PC-3 (cell line): ENCODE measurements at regions not wholly inside any gene's neighbourhood (a gene's known extent, or its start where the extent isn't known, plus 50 kb on each side); places are given as distances from the start of the nearest gene placed in this dataset.
"Not testable (repeated sequence)": the region's sequence is repeated elsewhere in the genome, so short reads cannot be mapped to it uniquely, and the experiment has no call there.

ENCODE experiments used
- ATAC-seq: fragments of 200-7000 bp; cut with Tn5 transposase; 2 replicates; pipeline ENCODE4 v1.9.1; 2020; ENCODE audit warnings: mild to moderate bottlenecking, moderate library complexity
- BruUV-seq: library from RNA; stranded (reverse); fragments of 400-500 nt; replicated peaks from 2 replicates; lab custom pipeline; 2021; lab: Mats Ljungman, UMichigan
- CTCF ChIA-PET: fragments of 300-600 bp; sonication (Branson Sonifier 250); formaldehyde crosslinking; loops from one replicate; lab custom pipeline; 2022; ENCODE audit warnings: antibody characterized with exemption; lab: Charles Lee
- POLR2A ChIA-PET: fragments of 300-600 bp; sonication (Branson Sonifier 250); formaldehyde crosslinking; loops from one replicate; lab custom pipeline; 2022; ENCODE audit warnings: antibody characterized with exemption; ENCODE audit not compliant: unreplicated experiment; lab: Charles Lee
- DNase-seq: peaks from one replicate; pipeline ENCODE4 v3.0.0-alpha.2; 2015
- H2AFZ ChIP-seq: fragments of 300-600 bp; sonication (generic); 2 replicates; pipeline ENCODE4 v1.6.0; 2016; ENCODE audit warnings: antibody characterized with exemption, low read length
- H3F3A ChIP-seq: fragments of 300-600 bp; sonication (generic); one replicate; pipeline ENCODE4 v1.6.0; 2017; ENCODE audit warnings: antibody characterized with exemption, low read length, control low read depth, mild to moderate bottlenecking; ENCODE audit not compliant: unreplicated experiment
- H3K27ac ChIP-seq: fragments of 300-600 bp; sonication (generic); 2 replicates; pipeline ENCODE4 v1.5.1; 2016; ENCODE audit warnings: mild to moderate bottlenecking, low read length
- H3K27me3 ChIP-seq: fragments of 300-600 bp; sonication (generic); 2 replicates; pipeline ENCODE4 v1.6.1; 2016; ENCODE audit warnings: low read length, mixed read lengths
- H3K36me3 ChIP-seq: fragments of 300-600 bp; sonication (generic); 2 replicates; pipeline ENCODE4 v1.6.1; 2016; ENCODE audit warnings: low read depth, mixed run types, low read length, mixed read lengths
- H3K4me1 ChIP-seq: fragments of 300-600 bp; sonication (generic); 2 replicates; pipeline ENCODE4 v1.5.1; 2016; ENCODE audit warnings: low read length; ENCODE audit not compliant: insufficient read depth
- H3K4me2 ChIP-seq: fragments of 300-600 bp; sonication (generic); 2 replicates; pipeline ENCODE4 v1.6.0; 2016; ENCODE audit warnings: low read length
- H3K4me3 ChIP-seq: fragments of 300-600 bp; sonication (generic); 2 replicates; pipeline ENCODE4 v1.5.1; 2016; ENCODE audit warnings: mild to moderate bottlenecking, low read length, mixed read lengths
- H3K79me2 ChIP-seq: fragments of 300-600 bp; sonication (generic); 2 replicates; pipeline ENCODE4 v1.6.1; 2017; ENCODE audit warnings: low read length, mixed read lengths
- H3K9ac ChIP-seq: fragments of 300-600 bp; sonication (generic); 2 replicates; pipeline ENCODE4 v1.6.0; 2016; ENCODE audit warnings: mild to moderate bottlenecking, low read length
- H3K9me2 ChIP-seq: fragments of 300-600 bp; sonication (generic); replicated peaks from 2 replicates; pipeline ENCODE4 v1.6.1; 2016; ENCODE audit warnings: mixed run types, low read length, mixed read lengths
- H3K9me3 ChIP-seq: fragments of 300-600 bp; sonication (generic); 2 replicates; pipeline ENCODE4 v1.6.1; 2016; ENCODE audit warnings: low read length, mixed read lengths
- H4K20me1 ChIP-seq: fragments of 300-600 bp; sonication (generic); 2 replicates; pipeline ENCODE4 v1.6.1; 2016; ENCODE audit warnings: low read length, mixed read lengths
- CTCF ChIP-seq: fragments of 300-600 bp; sonication (generic); conservative IDR thresholded peaks from 2 replicates; pipeline ENCODE4 v1.5.1; 2017; ENCODE audit warnings: antibody characterized with exemption, low read depth, mild to moderate bottlenecking, low read length
- EZH2 ChIP-seq: fragments of 300-600 bp; sonication (generic); IDR thresholded peaks from one replicate; pipeline ENCODE4 v1.6.1; 2017; ENCODE audit warnings: antibody characterized with exemption, mild to moderate bottlenecking, low read length; ENCODE audit not compliant: unreplicated experiment
- EZH2phosphoT487 ChIP-seq: fragments of 300-600 bp; sonication (generic); IDR thresholded peaks from 2 replicates; pipeline ENCODE4 v1.6.1; 2018; ENCODE audit warnings: mild to moderate bottlenecking, antibody characterized with exemption, low read length, borderline replicate concordance
- intact Hi-C: fragments of 100-400 bp; cut with micrococcal nuclease; formaldehyde crosslinking; loops from 2 replicates; pipeline ENCODE4 v1.9.0; 2023

DNA sequence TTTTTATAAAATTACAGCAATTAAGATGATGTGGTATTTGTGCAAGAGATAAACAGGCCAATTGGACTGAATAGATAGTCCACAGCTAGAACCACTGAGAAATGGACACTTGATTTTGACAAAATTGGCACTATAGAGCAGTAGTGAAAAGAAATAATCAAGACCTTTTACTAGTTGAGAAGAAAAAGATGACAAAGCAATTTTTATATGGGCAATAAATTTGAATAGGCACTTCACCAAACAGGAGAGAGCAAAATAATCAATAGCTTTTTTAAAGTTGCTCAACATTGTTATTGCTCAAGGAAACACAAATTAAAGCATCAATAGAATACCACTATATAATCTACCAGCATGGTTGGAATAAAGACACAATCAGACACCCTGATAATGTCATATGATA is 193.5 kb upstream of the FTMT start:
- no peaks in the 10 kb centered on the region for H4K20me1 ChIP-seq
- no peak overlapping the region for H3K4me2 ChIP-seq
- no peaks in the 10 kb centered on the region for H3F3A ChIP-seq
- no peak overlapping the region for H3K4me3 ChIP-seq
- intact Hi-C loops: no loop called here
- no peaks in the 10 kb centered on the region for H3K27me3 ChIP-seq
- H2AFZ ChIP-seq: no peak overlapping the region
- H3K9me3 ChIP-seq: no peaks in the 10 kb centered on the region
- H3K9me2 ChIP-seq: no peaks in the 10 kb centered on the region
- H3K27ac ChIP-seq: no peak overlapping the region
- H3K36me3 ChIP-seq: no peaks in the 10 kb centered on the region
- DNase-seq: no peak
- no peaks in the 10 kb centered on the region for H3K4me1 ChIP-seq
- ChIA-PET POLR2A (no interaction called here), CTCF (no interaction called here)
- ATAC-seq: no peak
- no peaks in the 10 kb centered on the region for H3K79me2 ChIP-seq
- BruUV-seq: no TSS peak
- no peak overlapping the region for H3K9ac ChIP-seq
- no peak for TF ChIP-seq EZH2phosphoT487

DNA sequence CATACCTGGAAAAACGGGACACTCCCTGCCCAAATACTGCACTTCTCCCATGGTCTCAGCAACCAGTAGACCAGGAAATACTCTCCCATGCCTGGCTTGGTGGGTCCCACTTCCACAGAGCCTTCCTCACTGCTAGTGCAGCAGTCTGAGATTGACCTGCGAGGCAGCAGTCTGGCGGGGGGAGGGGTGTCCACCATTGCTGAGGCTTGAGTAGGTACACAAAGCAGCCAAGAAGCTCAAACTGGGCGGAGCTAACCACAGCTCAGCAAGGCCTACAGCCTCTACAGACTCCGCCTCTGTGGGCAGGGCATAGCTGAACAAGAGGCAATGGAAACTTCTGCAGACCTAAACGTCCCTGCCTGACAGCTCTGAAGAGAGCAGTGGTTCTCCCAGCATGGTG is 191.5 kb upstream of the FTMT start:
- ChIA-PET CTCF (no interaction called here), POLR2A (no interaction called here)
- Histone ChIP-seq H3K4me2 (no peak overlapping the region), H3K27ac (no peak overlapping the region), H3K9ac (no peak overlapping the region), H2AFZ (no peak overlapping the region), H3K27me3 (no peaks in the 10 kb centered on the region), H3K36me3 (no peaks in the 10 kb centered on the region), H3K9me3 (no peaks in the 10 kb centered on the region), H3K9me2 (no peaks in the 10 kb centered on the region), H3F3A (no peaks in the 10 kb centered on the region), H3K4me3 (no peak overlapping the region), H4K20me1 (no peaks in the 10 kb centered on the region), H3K79me2 (no peaks in the 10 kb centered on the region), H3K4me1 (no peaks in the 10 kb centered on the region)
- BruUV-seq: no TSS peak
- TF ChIP-seq EZH2phosphoT487 (no peak), EZH2 (no peak), CTCF (no peak)
- ATAC-seq: no peak
- no peak for DNase-seq
- intact Hi-C loops: no loop called here

DNA sequence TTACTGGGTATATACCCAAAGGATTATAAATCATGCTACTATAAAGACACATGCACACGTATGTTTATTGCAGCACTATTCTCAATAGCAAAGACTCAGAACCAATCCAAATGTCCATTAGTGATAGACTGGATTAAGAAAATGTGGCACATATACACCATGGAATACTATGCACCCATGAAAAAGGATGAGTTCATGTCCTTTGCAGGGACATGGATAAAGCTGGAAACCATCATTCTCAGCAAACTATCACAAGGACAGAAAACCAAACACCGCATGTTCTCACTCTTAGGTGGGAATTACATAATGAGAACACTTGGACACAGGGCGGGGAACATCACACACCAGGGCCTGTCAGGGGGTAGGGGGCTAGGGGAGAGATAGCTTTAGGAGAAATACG is 186.1 kb upstream of the FTMT start:
- H3K4me3 ChIP-seq, H3F3A ChIP-seq, POLR2A ChIA-PET, DNase-seq, H3K9ac ChIP-seq, CTCF ChIA-PET, H3K4me1 ChIP-seq, H3K9me3 ChIP-seq, H3K79me2 ChIP-seq, H3K36me3 ChIP-seq, BruUV-seq, H3K27ac ChIP-seq, H3K27me3 ChIP-seq, intact Hi-C loops, H3K4me2 ChIP-seq, H4K20me1 ChIP-seq, H2AFZ ChIP-seq, H3K9me2 ChIP-seq, ATAC-seq: not testable (repeated sequence)

- H4K20me1 ChIP-seq: no peaks in the 10 kb centered on the region
- no TSS peak for BruUV-seq
- intact Hi-C loops: no loop called here
- no peaks in the 10 kb centered on the region for H3K9me2 ChIP-seq
- no peaks in the 10 kb centered on the region for H3K9me3 ChIP-seq
- H3K4me3 ChIP-seq: no peak overlapping the region
- no peaks in the 10 kb centered on the region for H3K4me1 ChIP-seq
- H3F3A ChIP-seq: no peaks in the 10 kb centered on the region
- no peak for DNase-seq
- POLR2A ChIA-PET: no interaction called here
- H3K79me2 ChIP-seq: no peaks in the 10 kb centered on the region
- CTCF ChIA-PET: no interaction called here
- no peak overlapping the region for H3K9ac ChIP-seq
- no peaks in the 10 kb centered on the region for H3K27me3 ChIP-seq
- H3K36me3 ChIP-seq: no peaks in the 10 kb centered on the region
- no peak overlapping the region for H3K27ac ChIP-seq
- no peak overlapping the region for H2AFZ ChIP-seq
- ATAC-seq: no peak
- no peak overlapping the region for H3K4me2 ChIP-seq
- TF ChIP-seq EZH2 (no peak), EZH2phosphoT487 (no peak), CTCF (no peak)
These were observed 184.4 kb upstream of the FTMT start for GRCh38 chr5:121667292-121667691.
